GM21576 (cell line): ENCODE measurements at regions not wholly inside any gene's neighbourhood (a gene's known extent, or its start where the extent isn't known, plus 50 kb on each side); places are given as distances from the start of the nearest gene placed in this dataset.

ENCODE experiments used
- ATAC-seq: cut with Tn5 transposase; IDR thresholded peaks from one replicate; pipeline ENCODE4 v1.9.1; 2021; ENCODE audit warnings: mild to moderate bottlenecking, moderate library complexity; ENCODE audit not compliant: unreplicated experiment

DNA sequence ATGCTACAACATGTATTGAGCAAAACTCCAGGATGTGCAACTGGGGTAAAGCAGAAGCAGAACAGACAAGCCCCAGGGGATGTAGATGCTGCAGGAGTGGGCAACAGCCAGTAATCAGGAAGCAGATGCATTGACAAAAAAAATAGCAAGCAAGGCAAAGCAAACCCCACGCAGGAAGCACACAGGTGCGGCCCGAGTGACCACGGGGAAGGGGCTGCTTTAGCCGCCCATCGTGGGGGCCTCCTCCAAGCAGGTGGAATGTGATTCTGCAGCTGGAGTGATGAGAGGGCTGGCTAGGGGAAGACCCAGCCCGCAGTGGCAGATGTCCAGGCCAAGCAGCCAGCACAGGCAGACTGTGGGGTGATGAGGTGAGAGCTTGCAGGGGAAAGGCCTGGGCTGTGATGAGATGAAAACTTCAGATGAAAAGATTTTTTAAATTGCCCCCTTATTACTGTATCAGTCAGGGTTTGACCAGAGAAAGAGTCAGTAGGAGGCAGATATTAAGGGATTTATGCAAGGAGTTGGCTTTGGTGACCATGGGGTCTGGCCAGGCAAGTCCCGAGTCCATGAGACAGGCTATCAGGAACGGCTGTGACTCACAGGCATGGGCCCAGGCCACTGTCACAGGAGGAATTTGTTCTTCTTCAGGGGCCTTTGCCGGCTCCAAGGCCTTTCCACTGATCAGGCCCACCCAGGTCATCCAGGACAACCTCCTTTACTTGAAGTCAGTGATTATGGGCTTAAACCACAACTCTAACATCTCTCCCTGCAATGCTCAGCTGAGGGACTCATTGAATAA is 207.6 kb downstream of the ANKRD60 start:
- no peak for ATAC-seq

DNA sequence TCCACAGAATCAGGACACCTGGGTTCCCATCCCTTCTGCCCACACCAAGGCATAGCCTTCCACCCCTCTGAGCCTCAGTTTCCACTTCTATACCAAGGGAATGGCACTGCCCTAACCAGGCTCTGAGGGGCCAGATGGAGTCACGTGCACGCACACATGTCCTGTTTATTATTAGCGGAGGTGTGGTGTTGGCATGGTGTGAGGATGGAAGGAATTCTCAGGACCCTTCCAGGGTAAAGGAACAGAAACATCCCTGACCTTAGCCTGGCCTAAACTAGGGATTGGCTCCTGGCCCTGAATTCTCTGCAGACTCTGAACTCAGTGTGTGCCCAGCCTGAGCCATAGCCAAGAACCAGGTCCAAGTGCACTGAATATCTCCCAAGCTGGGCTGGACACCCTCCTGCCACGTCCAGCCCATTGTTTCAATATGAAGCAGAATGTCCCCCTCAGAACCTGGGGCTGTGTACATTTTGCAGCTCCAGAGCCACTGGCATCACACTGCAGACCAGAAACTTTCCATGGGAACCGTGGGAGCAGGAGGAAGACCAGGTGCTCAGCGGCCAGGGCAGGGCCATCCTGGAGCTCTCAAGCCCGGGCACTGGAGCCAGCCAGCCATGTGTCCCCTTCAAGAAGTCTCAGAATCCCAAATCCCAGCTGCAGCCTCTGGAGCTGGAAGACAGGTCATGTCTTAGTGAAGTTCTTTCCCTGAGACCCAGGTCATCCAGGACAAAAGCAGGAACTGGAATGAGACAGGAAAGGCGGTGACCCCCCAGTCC is 208.4 kb downstream of the ANKRD60 start:
- no peak for ATAC-seq

DNA sequence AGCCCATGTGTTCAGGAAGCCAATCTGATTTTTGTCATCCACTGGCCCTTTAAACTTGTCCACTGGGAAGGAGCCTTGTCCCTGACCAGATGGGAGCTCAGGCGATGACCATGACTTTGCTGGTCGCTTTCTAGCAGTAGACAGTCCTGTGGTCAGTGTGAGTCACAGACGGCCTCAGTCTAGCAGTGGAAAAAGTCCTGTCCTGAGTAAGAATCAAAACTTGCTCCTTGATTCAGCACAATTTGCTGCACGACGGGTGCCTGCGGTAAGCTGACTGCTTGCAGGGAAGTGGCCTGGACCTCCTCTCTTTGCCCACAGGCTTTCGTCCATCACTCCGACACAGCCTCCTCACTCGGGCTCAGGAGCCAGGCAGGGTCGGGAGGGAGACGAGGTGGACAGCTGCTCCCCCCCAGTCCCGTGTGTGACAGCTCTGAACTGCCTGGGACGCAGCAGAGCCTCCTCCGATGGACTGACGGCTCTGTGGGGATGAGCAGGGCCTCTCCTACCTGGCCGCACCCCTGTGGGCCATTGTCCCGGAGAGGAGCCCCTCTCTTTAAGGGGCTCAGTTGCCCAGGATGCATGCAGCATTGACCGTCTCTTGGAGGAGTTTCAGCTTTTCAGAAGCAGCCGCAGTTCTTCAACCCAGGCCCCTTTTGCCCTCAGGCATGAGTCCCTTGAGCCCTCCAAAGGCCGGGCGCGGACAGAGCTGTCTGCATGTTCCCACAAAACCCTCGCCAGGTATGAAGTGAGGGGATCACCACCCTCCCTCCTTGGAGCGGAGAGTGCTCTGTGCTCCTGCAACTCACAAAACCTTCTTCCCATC is 209.2 kb downstream of the ANKRD60 start:
- no peak for ATAC-seq

DNA sequence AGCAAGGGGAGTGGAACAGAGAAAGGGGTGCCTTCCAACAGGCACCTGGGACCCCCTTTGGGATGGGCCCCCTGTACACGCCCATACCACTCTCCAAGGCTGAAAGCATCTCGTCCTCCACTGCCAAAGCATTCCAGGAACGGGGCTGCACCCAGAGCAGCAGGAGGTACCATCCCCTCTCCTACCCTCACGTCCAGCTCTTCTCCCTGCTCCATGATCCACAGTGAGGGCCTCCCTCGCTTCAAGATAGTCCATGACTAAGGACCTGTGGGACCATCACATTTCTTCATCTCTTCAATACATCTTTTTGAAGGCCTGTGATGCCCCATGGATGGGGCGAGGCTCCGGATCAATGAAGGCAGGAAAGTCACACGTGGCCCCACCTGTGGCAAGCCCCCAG is 209.9 kb downstream of the ANKRD60 start:
- ATAC-seq = no peak

DNA sequence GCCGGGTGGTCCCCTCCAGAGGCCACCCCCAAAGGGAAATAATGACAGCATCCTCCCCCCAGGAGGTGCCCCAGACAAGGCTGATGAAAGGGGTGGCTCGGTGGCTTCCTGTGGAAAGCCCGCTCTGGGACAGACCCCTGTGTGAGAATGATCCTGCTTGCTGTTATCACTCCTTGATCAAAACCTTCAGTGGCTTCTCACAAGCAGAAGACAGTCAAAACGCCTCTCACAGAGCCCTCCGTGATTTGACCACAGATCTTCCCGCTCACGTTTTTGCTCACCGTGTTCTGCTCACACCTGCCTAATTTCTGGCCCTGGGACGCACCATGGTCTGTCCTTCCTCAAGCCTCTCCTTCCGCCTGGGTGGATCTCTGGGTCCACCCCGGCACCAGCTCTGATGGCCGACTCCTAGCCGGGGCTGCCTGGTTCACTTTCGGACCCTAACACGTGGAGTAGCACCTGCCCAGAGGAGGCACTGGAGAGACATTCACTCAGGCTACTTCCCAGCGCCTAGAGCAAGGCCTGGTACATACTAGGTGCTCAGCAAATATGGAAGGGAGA is 210.4 kb downstream of the ANKRD60 start:
- ATAC-seq = no peak

DNA sequence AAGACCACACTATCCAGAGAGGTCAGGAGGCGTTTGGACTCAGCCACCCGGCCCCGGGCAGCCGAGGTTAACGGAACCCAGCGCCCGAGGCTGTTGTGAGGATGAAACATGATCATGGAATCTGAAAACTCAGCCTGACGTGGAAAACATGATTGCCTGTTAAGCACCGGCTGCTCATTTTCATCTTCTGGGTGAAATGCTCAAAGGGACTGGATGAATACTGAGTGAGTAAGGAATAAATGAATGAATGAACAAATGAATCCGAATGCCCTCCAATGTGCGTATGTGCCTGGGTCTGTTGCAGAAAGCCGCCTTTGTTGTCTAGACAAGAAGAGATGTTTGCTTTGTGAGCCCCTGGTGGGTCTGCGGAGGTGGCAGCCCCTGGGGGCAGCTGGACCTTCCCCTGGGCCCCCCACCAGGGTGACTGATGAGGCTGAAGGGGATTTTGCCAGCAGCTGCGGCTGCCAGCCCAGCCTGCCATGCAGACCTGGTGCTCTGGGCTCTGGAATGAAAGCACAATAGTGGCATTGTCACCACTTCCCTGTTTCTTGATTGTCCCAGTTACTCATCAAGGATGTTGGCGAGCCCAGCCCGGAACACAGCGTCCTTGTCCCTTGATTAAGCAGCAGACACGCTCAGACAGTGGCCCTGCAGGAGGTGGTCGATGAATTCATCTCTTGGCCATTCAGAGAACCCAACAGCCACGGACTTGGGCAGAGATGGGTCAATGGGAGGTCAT is 211.1 kb downstream of the ANKRD60 start:
- no peak for ATAC-seq

DNA sequence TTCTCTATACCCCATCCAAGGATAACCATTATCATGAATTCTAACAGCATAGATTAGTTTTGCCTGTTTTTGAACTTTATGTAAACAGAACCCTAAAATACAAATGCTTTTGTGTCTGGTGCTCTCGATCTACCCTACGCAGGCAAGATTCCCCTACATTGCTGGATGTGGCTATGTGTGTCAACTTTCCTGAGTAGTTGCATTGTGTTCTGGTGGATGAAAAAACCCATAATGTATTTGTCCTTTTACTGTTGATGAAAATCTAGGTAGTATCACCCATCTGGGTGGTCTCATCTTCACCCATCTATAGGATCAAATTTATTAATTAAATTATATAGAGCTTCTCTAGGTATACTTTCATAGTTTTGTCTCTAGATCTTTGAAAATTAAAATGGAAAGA is 211.7 kb downstream of the ANKRD60 start:
- no peak for ATAC-seq

DNA sequence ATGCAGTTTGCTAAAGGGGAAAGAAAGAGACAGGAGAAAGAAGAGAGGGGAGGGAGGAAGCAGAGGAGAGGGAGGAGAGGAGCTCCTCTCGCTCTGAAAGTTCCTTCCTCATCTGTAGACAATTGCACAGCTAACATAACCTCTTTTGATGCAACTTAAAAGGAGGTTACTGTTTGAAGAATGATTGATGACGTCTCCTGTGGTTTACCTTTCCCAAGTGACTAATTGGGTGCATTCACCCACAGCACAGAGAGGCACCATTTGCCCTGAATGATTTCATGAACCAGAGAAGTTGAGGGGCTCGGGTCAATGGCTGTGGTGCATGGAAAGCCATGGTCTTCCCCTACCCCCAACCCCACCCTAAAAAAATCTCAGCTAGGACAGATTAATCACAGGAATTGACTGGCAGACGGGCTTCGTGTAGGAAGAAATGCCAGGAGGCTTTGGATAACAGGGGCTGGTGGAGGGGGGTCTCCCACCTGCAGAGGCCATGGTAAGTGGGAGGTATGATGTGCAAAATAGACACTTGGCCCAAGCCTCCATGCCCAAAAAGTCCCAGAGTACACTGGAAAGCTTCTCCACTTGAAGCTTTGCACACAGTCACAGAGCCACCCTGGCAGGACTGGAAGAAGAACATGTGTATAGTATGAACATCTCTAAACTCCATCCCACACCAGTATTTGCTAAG is 213.7 kb downstream of the ANKRD60 start:
- no peak for ATAC-seq

DNA sequence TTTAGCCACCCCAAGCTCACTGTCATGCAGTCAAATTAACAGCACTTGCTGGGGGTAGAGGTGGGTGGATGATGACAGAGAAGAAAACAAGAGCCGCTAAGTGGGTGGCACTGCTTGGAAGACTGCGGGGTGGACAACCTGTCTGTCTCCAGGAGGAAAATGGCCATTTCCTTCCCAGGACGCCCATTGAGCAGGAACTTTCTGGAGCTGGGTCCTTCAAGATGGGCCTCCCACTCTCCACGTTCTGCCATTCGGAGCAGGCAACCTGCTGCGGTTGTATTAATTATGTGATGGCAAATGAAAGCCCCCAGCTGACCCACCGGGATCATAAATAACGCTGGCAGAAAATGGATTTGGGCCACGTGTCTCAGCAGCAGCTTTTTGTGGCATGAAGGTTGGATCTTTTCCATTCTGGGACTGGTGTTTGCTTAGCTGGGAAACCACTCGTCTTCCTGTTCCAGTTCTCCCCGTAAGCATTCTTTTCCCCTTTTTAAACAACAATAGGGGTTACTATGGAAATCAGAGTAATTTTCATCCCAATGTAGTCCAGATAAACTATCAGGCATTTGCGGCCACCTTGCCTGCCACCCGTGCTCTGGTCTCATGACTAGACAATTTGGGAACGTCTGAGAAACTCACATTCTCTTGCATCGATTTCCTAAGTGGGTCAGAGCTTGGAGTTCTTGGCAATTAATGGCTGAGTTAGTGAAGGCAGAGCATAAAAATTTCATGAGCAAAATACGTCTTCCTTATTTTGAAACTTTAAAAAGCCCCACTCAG is 215.5 kb downstream of the ANKRD60 start:
- no peak for ATAC-seq

DNA sequence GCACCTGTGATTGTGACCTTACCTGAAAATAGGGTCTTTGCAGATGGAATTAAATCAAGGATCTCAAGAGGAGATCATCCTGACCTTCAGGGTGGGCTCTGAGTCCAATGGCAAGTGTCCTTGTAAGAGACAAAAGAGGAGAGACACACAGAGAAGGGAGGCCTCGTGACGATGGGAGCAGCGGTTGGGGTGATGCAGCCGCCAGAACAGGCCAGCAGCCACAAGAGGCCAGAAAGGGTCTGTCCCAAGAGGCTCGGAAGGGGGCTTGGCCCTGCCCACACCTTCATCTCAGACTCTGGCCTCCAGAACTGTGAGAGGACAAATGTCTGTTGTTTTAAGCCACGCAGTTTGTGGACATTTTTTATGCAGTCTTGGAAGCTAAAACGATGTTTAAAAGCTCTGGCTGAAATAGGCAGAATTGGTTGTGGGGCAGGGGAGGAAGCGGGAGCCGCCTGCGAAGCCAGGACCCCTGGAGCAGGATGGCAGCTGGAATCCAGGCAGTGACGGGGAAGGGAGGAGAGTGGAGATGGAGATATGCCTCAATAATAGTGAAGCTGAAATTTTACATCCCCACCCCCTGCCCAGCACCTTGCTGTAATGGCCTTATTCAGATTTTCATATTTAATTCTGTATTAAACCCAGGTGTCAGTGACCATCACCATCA is 216.4 kb downstream of the ANKRD60 start:
- no peak for ATAC-seq

DNA sequence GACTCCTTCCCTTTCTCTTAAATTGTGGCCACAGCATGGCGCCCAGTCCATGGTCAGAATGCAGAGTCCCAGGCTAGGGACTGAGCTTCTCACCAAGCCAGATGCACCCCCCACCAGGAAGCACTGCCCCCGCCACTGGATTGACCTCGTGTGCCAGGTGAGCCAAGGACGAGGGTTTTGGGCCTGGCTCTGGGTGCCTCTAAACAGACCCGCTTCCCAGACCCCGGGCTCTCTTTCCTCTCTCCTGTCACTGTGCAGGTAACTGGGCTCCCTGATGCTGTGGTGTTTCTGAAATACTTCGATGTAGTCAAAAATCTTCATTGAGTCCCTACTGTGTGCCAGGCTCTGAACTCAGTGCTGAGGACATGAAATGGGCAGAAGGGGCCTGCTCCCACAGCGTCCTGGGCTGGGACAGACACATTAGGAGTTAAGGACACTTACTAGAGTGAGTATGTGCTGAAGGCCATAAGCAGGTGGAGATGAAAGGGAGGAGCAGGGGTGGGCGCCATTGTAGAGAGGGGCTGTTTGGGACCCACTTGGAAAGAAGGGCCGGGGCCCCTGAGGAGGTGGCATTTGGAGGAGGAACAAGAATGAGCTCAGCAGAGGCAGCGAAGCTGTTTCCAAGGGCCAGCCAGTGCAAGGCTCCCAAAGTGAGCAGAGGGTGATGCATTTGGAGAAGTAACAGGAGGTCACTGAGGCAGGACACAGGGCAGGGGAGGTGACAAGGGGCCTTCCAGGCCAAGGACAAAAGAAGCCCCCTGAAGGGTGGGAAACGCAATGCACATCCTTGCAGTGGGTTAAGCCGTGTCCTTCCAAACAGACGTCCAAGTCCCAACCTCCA is 217.1 kb downstream of the ANKRD60 start:
- no peak for ATAC-seq

DNA sequence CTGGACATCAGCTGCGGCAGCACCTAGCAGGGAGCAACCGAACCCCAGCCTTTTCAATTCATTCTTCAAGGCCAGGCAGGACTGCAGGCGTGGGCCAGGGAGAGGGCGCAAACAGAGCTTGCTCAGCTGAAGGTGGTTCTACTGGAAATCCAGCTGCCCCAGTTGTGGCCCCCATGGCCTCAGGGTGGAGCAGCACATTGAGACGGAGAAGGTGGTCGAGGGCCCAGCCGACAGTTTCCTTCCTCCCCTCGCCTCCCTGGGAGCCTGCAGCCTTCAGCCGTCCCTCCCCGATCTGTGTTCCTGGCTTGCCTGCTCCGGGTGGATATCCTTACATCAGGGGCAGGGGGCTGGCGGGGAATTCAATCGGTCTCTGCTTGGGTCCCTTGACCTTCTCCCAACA is 217.8 kb downstream of the ANKRD60 start:
- ATAC-seq = no peak

DNA sequence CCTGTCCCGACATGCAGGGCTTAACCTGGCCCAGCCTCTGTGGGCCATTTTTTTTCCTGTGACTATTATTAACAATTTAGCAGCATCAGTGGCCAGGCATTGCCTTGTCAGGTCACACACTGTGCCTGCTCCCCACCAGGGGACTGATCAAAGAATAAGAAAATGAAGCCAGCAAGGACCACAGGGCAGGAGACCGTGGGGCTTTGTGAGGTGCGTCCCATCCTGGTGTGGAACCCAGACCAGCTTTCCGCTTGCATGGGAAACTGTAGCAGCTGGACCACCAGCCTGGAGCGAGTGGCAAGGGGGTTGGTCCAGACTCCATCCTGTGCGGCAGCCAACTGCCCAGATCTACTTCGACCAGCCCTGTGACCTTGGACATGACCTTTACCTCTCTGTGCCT is 218.3 kb downstream of the ANKRD60 start:
- ATAC-seq = no peak

DNA sequence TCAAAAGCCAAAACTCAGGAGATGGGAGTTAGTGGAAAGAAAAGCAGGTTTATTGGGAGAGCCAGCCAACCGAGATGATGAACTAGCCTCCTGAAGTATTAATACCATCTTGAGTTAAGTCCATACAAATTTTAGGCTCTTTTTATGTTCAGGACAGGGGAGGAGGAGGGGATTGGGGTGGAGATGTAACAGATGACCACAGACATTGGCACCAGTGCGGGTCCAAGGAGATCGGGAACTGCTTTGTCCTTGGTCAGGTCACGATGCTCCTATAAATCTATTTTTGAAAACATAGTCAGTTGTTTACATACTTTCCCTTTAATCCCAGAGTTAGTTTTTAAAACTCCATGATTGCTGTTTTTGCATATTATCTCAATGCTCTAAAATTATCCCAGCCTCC is 219.6 kb downstream of the ANKRD60 start:
- no peak for ATAC-seq

DNA sequence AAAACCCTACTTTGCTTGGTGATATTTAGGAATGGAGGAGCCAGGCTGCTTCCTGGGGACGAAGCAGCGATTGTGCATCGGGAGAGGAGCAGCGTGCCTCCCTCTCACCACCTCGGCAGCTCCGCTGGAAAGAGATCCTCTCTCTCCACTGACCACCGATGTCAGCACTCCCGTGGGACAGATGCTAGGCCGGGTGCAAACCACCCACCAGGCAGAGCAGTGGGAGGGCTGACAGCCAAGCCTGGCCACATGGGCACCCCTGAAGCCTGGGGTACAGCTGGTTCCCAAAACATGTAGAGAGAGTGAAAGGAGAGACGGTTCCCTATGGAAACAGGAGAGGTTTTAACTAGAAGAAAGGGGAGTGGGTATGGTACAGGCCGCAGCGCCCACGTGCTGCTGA is 220.0 kb downstream of the ANKRD60 start:
- ATAC-seq = no peak

DNA sequence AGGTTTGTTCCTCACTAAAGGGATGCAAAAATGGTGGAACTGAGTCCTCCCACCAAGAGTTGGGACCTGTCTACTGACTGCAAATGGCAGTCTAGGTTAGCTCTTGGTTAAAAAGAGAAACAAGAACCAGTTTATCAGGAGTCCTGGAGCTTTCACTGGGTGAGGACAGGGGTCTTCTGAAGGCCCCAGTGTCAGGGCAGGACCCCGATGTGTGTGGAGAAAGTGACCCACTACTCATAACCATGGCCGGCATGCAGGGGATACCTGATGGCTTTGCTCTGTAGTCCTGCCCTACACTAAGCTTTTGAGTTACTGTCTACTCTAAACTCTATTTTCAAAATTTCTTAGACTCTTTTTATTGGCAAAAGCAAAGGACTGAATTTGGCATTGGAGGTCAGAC is 220.5 kb downstream of the ANKRD60 start:
- ATAC-seq = no peak

DNA sequence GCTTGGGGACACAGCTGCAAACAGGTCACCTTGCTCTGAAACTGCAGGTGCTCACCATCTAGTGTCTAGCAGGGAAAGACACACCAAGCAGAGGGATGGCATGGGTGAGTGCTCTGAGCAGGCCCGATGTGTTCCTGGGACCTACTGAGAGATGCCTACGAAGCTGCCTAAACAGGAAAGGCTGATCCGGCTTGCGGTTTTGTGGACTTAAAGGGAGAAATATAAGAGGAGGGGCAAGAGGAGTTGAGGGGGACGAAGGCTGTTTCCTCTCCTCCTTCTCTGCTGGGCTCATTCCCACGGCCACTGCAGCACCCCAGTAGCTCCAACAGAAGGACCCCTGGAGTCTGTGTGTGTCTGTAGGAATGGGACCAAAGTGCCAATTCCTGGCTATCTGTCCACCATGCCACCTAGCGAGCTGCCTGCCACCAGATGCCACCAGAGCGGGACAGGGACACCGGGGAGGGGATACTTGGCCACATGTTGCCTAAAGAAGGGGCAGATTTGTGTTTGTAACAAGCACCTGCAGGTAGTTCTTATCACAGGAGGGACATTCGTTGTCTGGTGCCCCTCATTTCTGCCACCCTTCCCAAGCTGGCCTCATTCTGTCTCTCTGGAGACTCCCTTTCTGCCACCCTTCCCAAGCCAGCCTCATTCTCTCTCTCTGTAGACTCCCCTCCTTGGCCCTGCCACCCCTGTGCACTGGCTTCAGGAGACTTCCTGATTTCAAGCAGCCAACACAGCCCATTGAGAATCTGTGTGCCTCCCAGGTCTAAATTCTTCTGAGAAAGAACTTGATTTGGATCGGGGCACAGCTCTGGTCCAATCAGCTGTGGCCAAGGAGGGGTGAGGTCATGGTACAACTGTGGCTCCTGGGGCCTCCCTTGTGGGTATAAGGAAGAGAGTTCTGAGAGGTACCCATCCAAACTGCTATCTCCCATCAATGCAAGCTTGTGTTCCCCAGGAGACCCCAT is 221.8 kb downstream of the ANKRD60 start:
- no peak for ATAC-seq
